ENCODE measurements at regions not wholly inside any gene's neighbourhood (a gene's known extent, or its start where the extent isn't known, plus 50 kb on each side); places are given as distances from the start of the nearest gene placed in this dataset.

- no peak for DNase-seq
These were observed 297.2 kb downstream of the TCERG1L start for GRCh38 chr10:131014271-131014670.

DNA sequence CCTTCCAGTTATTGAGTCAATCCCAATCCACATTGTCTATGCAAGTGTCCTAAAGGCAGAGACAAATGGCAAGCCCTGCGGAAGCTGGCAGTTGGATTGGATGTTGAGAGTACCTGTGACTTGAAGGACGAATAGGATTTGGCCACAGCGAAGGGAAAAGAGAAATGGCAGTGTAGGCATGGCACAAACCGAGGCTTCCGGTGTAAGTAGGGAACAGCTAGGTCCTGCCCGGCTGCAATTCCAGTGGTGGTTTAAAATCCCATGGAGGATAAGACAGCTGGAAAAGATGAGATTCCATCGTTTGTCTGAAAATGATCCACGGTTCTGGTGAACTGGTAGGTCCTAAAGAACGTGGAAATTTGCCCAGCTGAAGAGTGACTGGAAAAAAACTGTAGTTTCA, 296.2 kb downstream of the TCERG1L start:
- DNase-seq = no peak

GRCh38 chr10:131016556-131016955, 295.0 kb downstream of the TCERG1L start:
- no peak for DNase-seq

DNA sequence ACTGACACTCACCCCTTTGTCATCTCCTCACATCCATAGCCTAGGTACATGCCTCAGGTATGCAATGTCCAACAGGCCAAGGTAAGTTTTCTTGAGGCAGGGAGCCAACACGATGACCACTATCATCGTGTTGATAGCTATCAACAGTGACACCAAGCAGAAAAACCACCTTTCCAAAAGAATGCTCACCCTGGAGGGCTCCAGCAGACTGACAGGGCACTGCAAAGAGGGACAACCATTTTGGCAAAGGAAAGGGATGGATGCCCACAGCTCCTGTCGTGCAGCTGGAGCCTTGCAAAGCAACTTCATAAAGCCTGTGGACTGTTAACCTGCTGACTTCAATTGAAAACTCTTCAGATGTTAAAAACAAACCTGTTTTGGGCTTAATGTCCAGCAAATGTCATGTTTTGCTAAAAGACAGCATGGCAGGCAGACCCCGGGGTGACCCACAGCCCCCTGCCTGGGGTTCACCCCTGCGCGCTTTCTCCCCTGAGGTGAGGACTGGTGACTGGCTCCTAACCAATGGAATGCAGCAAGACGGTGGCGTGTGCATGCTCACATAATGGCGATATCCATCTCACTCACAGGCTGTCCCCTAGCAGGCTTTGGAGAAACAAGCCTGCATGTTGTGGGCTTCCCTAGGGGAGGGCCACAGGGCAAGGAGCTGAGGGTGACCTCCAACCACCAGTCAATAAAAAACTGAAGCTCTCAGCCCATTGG, 293.8 kb downstream of the TCERG1L start:
- DNase-seq = no peak

DNA sequence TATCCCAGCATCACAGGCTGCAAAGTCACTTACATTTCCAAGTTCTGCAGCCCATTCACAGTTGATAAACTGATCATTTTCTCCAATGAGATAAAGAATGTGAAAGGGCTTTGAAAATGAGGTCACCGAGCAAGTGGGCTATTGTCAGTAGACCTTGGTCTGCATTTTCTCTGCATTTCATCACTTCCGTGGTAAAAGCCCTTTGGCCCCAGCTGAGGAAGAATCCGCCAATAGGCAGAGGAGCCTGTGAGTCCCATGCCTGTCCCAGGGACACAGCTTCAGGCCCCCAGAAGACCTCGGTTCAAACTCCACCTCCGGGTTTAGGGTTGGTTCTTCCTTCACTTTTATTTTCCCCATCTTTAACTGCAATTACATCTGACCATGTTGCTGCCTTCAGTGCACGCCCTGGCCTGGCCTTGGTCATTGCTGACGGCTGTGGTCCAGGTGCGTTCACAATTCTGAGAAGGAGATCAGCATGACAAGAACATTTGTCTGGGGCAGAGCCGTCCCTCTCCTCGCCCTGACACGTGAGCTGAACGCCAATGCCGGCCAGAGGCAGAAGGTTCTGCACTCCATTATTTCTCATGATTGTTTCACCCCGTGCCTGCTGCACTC, 292.5 kb downstream of the TCERG1L start:
- no peak for DNase-seq

- no peak for DNase-seq
These were observed 291.8 kb downstream of the TCERG1L start for GRCh38 chr10:131019696-131020095.

- no peak for DNase-seq
These were observed 290.7 kb downstream of the TCERG1L start for GRCh38 chr10:131020775-131021174.

GRCh38 chr10:131021246-131021895, 290.1 kb downstream of the TCERG1L start:
- no peak for DNase-seq

- no peak for DNase-seq
These were observed 289.6 kb downstream of the TCERG1L start for GRCh38 chr10:131021969-131022368.

DNA sequence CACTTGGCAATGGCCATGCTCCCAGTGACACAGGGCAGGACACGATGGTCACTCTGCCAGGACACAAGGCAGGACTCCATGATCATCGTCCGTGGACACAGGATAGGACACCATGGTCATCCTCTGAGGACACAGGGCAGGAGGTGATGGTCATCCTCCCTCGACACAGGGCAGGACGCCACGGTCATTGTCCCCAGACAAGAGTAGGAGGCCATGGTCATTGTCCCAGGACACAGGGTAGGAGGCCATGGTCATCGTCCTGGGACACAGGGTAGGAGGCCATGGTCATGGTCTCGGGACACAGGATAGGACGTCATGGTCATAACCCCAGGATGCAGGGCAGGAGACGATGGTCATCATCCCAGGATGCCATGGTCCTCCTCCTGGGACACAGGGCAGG, 289.2 kb downstream of the TCERG1L start:
- DNase-seq = no peak

DNA sequence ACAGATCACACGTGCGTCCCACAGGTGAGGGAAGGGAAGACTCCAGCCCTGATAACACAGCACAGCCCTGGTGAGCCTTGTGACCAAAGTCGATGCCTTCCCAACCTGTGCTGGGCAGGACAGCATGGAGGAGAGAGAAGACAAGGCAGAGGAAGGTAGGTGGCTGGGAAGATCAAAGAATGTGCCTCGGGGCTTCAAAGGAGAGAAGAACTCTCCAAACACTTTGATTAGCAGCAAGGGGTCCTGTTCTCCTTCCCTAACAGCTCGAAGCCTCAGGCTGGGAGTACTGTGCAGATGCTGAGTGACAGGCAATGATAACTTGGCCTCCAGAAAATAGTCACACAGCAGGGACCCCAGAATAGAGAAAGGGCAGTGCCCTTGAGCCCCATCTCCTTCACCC, 288.5 kb downstream of the TCERG1L start:
- no peak for DNase-seq

- DNase-seq = no peak
These were observed 287.0 kb downstream of the TCERG1L start for GRCh38 chr10:131024259-131025131.

GRCh38 chr10:131025333-131025732, 286.2 kb downstream of the TCERG1L start:
- no peak for DNase-seq

- DNase-seq = no peak
These were observed 284.3 kb downstream of the TCERG1L start for GRCh38 chr10:131027256-131027655.

GRCh38 chr10:131031346-131031745, 280.2 kb downstream of the TCERG1L start:
- no peak for DNase-seq

GRCh38 chr10:131032329-131033165, 279.0 kb downstream of the TCERG1L start:
- DNase-seq = no peak

DNA sequence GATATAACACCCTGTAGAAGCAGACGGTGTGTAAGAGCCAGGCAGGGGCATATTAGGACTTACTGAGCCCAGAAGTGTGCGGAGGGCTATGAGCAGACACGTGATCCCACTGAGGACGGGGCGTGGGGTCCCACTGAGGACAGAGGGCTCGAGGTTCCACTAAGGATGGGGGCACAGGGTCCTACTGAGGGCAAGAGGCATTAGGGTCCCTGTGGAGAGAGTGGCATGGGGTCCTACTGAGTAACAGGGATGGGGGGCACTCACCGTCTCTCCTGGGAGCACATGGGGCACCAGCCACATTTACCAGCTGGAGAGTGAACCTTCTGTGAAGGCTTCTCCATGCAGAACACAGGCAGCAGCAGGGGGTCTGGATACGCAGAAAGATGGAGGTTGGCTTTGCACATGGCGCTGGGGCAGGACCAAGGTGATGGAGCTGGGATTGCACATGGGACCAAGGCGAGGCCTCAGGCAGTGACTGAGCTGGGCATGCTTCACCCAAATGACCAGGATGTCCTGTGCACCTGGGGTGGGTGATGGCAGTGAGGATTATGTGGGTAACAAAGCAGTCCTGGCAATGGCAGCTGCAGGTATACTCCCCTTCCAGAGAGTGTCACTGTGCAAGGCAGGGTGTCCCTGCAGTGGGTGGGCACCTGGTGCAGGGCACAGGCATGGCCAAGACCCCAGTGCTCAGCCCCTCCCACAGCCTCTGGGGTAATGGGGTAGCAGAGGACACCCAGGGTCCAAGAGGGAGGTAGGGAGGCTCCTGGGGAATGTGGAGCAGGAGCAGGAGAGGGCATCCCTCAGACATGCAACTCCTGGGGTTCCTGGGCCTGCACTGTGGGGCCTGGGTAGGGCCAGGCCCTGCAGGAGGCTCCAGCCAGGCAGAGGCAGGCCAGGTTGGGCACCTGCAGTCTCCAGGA, 278.1 kb downstream of the TCERG1L start:
- no peak for DNase-seq

DNA sequence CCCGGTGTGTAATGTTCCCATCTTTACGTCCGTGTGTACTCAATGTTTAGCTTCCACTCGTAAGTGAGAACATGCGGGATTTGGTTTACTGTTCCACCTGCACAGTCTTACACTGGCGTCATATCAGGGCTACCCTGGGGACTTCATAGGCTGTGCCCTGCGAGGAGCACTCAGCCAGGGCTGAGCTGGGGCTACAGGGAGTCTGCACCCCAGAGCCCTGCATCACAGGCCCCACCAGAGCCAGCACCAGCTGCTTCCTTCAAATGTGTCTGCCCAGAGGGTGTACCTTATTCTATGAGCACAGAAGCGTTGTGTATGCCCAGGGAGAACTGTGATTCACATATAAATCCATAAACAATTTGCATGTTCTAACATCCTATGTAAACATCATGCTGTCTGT, 277.1 kb downstream of the TCERG1L start:
- no peak for DNase-seq

- no peak for DNase-seq
These were observed 275.7 kb downstream of the TCERG1L start for GRCh38 chr10:131035779-131036178.

DNA sequence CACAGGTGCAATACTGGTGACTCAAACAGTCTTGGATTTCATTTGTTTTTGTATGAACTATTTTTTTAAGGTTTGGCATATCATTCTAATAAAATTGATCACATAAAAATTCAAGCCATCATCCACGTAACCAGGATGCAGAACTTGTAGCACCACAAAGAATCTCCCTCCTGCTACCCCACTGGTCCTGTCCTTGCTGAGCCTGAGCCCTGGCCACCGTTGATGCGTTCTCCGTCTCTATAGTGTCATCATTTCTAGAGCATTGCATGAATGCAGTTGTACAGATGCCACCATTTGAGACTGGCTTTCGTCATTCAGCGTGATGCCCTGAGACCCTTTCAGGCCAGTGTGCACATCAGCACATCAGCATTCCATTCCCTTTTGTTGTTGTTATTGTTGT, 273.5 kb downstream of the TCERG1L start:
- no peak for DNase-seq

GRCh38 chr10:131041031-131041430, 270.5 kb downstream of the TCERG1L start:
- DNase-seq = no peak

All from activated CD4-positive, alpha-beta T cell treated with anti-CD3 and anti-CD28 coated beads for 1 hour (primary cell).